HG02885 (cell line): ENCODE measurements at regions not wholly inside any gene's neighbourhood (a gene's known extent, or its start where the extent isn't known, plus 50 kb on each side); places are given as distances from the start of the nearest gene placed in this dataset.

ENCODE experiments used
- ATAC-seq: cut with Tn5 transposase; IDR thresholded peaks from one replicate; pipeline ENCODE4 v1.9.1; 2021; ENCODE audit warnings: mild to moderate bottlenecking; ENCODE audit not compliant: unreplicated experiment, poor library complexity

DNA sequence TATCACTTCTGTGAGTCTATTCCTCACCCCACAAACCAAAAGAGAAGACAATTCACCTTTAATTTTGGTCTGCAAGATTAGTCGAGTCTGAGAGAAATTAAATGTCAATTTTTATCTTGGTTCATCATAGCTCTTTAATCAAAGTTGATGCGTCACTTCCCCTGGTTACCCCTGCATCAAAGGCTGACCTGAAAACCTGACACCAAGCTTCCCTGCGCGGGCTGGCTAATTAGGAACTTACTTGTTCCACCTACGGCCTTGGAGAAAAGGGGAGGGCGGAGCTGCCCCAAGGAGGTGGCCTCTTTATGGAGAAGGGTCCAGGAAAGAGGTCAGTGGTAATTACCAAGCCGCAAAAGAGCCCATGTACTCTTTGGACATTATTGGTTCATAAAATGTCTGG, 218.4 kb downstream of the ARRDC4 start:
- no peak for ATAC-seq

DNA sequence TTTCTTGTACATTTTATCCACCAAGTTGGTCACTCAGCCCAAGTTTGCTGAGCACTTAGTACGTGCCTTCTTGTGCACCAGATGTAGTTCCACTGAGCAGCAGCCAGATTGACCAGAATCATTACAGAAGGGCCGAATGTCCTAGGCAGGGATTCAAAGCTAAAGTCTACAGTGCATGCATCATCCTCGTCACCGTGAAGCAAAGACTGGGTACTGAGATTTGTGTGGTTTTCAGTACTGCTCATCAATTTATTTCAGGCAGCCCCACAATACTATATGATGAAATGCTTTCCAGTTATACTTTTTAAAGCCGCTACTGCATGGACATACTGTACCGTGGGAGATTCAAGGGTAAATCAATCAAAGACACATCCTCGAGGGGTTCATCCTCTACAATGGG, 227.0 kb downstream of the ARRDC4 start:
- no peak for ATAC-seq

DNA sequence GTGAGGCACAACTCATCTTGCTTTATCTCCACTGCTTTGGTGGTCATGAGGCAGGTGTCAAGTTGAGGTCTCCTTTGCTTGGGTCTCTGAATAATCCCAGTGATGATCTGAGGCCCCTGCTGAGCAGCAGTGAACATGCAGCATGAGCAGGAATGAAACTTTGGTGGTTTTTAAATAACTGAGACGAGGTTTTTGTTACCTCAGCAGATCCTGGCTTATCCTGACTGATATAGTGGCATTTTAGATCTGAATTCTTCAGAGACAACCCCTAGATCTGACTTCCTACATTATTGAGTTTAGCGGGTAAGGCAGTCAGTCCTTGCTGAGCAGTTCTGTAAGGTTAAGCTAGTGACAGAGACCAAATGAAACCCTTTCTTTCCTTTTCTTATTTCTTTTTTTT, 230.4 kb downstream of the ARRDC4 start:
- ATAC-seq: no peak

DNA sequence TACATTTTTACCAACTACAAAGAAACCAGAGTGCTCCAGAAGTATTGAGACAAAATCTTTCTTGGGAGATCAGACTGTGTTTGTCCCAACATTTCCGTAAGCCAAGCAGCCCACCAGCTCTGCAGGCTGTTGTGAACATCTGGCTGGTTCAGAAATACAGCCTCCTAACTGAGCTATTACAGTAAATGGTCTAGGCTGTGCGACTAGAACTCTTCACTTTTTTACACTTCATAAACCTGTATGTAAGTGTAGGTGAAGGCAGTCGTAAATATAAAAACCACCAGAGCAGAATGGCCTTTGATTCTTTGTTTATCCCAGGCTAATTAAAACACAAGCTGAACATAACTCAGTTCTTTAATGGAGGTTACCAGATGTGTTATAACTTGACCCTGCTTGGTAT, 235.3 kb downstream of the ARRDC4 start:
- no peak for ATAC-seq

DNA sequence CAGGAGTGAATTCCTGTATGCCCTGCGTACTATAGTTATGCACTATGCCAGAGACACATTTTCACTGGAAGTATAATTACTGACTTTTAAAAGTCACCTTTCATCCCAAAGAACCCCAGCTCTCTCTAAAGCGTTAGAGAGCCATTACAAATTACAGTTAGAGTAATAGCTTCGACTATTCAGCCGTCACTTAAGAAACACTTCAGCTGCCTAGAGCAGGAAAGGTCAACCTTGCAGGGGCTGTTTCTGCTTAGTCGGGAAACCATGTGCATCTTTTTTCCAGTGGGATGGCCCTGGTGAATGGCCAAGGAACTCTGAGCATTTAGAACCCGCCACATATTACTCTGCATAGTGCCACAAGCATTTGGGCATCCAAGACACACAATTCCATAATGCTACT, 235.9 kb downstream of the ARRDC4 start:
- no peak for ATAC-seq

DNA sequence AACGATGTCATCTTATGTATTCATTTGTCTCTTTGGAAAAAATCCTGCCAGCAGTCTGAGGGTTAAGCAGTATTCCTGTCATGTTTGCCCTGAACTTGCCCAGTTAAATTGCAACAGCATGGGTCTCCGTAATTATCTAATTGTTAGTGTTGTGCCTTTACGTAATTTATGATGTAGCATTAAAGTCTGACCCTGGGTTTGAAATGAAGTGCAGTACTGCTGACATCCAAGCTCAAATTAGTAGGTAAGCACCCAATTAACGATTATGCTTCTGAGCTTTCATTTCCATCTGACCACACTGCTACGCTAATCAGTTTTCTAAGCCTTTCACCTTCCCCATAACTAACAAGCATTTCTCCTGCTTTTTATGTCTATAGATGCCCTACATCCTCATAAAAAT, 241.8 kb downstream of the ARRDC4 start:
- ATAC-seq: no peak

DNA sequence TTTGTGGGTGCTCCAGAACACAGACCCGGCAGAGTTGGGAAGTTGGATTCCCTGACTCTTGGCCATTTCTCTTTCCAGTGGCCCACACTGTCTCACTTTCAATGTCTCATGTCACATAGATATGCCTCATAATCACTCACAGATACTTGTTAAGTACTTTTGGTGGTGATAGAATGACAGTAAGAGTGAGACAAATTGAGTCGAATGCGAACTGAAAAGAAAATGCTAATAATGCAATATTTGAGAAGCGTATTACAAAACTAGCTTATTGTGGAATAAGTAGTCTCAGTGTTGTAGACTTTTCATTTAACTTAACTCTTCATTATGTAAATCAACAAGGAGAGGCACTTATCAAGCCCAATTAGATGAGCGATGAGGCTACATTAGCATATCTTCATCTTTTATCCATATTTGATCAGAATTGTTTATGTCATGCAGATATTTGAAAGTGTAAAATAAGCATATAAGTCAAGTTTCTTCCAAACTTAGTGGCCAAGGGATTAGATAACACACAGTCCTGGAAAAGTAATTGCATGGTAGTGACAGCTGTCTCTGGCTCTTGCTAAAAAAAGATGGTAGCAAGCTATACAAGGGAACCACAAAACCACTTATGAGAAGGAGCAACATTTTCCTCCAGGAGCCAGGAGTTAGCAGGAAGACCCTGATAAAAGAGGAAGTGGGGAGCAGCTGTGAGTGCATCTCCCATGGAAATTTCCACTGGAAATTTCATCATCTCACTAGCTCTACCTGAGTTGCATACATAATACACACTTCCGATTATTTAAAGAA, 243.6 kb downstream of the ARRDC4 start:
- no peak for ATAC-seq

DNA sequence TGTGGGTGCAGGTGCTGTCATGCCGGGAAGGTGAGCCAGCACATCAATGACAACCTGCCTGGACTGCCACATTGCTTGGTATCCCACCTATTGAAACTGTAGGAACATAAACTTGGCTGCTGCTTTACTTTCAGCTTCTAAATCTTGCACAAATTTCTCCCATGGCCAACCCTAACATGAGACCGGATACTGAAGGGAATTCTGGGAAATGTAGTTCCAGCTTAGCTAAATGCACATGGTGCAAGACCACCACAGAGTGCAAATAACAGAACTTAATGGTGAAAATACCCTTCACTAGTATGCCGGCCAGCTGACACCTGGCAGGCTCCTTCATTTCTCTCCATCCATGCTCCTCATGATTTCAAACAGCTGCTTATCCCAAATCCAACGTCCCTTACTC, 247.4 kb downstream of the ARRDC4 start:
- no peak for ATAC-seq

DNA sequence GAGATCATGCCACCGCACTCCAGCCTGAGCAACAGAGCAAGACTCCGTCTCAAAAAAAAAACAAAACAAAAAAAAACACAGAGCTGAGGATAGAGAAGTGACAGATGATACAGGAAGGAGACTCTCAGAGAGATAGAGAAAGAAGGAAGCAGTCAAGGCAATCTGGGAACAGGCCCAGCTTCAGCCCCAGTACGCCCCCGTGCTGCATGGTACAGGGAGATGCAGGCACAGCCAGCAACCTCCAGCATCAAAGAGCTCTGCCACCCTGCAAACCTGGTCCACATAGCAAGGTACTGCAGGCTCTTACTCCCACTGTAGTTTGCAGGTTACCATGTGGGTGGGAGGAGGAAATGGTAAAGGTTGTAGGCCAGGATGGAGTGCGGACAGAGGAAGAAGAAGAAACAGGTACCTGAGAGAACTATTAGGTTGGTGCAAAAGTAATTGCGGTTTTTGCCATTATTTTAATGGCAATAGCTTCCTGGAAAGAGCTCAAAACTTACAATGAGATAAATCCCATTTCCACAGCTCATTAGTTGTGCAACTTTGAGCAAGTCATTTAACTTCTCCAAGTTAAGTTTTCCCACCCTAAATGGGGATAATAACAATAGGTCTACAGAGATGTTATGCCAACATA, 253.0 kb downstream of the ARRDC4 start:
- no peak for ATAC-seq

DNA sequence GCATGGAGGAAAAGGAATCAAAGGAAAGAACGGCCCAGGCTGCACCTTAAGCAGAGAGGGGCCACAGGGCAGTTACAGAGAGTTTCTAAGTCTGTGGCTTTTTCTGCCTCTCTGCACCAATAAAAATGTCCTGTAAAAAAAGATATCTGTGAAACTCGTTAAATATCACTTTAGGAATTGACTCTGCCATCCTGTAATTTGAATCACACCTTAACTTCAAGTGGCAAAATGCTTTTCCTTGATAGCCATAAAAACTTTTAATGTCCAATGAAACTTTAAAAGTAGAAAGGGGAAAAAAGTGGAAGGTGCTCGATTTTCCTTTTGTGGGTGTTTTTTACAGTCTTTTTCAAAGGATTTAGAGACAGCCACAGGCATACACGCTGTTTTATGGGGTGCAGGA, 255.7 kb downstream of the ARRDC4 start:
- ATAC-seq: no peak

DNA sequence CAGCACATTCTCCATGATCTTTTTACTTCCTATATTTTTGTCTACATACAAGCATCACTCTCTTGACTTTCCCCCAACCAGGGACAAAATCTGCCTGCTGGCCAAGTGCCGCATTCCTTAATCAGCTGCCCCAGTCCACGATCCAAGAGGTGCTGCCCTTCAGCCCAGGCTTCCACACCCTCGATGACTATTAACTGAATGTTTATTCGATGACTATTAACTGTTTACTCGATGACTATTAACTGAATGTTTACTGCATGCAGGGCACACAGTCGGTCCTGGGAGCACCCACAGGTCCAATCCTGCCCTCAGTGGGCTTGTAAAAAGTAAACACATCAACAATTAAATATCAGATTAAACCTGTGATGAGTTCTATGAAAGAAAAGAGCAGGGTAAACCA, 256.9 kb downstream of the ARRDC4 start:
- ATAC-seq: no peak

DNA sequence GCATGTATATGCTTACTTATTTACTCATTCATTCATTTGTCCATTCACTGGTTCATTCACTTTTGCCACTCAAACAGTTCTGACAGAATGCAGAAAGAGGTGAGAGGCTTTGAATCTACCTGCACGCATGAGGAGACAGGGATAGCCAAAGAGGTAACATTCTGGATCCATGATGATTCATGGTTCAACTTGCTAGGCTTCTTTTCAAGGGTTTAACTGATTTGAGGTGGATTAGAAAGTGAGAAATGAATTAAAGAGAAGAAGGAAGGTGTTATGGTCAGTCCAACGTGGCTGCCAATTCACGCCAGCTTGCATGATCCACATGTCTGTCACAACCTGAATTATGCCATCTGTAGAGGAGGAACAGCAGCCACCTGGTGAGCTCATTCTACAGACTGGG, 260.6 kb downstream of the ARRDC4 start:
- no peak for ATAC-seq

DNA sequence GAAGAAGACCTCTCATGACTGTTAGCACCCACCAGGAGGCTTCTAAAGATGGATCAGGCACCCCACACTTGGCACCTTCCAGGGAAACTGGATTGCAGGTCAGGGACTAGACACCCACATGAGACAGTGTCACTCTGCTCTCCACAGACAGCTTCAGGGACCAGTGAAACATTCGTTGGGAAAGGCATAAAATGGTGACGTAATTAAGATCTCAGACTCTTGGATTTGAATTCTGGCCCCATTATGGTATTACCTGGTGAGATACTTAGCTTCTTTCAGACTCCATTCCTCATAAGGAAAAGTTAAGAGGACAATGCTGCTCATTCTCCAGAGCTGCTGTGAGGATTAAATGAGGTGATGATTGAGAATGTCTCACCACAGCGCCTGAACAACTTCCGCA, 261.1 kb downstream of the ARRDC4 start:
- no peak for ATAC-seq

DNA sequence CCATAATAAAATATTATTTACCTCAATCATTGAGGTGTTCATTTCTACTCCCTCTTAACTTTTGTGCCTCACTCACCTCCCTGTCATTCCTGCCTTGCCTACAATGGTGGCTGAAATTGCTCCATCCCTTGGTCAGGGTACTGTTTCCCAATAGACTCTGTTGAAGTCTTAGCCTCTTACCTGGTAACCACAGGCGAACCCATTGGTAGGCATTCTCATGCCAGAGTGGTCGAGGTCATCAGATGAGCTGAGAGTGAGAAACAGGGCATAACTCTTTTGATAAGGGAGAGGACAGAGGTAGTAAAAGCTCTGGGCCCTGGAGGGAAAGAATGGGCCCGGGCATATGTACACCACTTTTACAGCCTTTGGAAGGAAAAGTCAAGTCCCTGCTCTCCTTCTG, 265.6 kb downstream of the ARRDC4 start:
- ATAC-seq: no peak

DNA sequence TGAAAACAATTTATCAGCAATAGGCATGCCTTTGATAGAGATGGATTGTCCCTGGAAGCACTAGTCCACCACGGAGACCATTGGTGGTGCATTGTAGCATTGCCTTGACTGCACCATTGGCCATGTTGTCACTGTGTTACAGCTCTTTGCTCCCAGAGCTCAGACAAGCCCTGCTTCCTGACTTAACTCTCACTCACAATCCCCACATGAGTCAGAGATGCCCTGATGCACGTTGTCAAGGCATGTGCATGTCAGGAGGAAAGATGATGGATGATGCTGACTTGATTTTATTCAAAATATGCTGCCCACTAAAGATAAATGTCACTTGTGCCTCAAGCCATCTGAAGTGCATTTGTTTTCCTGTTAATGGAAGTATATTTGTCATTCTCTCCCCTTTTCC, 266.1 kb downstream of the ARRDC4 start:
- no peak for ATAC-seq

DNA sequence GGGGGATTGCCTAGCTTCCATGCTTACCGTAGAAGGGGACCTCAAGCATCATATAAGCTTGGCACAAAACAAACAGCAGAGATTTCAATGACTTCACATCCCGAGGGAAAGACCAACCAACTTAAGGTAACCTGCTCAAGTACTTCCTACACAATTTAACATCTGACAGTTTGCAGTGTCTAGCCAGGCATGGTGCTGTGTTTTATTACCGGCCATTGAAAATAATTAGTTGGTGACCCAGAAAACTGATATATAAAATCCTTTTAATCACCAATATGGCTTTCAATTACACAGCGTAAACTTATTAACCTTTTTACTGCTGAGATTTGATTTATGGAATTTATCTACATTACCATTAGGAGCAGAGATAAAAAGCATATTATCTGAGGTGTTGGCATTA, 268.3 kb downstream of the ARRDC4 start:
- no peak for ATAC-seq

DNA sequence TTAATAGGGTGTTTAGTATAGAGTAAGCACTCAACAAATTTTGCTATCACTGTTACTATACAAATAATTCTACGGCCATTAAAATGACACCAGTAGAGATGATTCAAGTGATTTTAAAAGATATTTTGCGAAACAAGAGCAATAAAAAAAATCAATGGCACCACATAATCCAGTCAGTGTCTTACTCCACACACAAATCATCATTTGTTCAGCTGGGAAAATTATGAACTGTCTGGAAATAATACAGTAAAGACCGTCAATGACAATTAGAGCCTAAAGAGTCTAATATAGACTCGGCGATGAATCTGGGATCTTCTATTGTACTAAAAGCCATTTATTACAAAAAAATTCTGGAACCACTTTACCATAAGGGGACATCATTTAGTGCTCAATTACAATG, 270.5 kb downstream of the ARRDC4 start:
- no peak for ATAC-seq

DNA sequence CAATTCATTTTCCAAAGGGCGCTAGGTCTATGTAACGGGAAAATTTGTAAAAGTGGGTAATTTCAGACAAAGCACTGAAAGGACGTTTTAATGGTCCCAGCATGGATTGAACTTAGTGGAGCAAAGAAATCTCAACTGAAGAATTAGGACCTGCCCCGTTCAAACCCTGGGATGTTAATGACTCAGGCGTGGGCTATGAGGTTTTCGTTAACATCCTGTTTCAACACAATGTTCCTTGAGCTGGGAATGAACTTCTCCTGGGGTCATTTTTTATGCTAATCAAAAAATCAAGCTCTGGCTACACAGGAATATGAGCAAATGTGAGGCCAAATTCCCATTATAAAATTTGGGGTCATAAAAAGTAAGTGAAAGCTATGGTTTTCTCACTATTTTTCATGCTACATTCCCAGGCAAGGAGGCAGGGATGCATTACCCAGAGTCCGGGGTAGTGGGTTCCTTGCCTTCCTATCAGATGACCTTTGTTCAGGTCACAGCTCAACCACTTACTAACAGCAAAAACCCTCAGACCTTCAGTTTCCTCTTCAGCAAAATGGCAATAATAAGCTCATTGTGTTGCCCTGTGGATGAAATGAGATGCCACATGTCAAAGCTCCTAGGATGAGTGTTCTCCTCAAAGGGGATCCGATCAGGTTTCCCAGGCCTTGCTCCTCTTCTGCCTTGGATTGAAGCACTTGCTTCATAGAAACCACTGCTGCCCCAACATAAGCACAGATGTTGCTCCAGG, 271.4 kb downstream of the ARRDC4 start:
- ATAC-seq: no peak

DNA sequence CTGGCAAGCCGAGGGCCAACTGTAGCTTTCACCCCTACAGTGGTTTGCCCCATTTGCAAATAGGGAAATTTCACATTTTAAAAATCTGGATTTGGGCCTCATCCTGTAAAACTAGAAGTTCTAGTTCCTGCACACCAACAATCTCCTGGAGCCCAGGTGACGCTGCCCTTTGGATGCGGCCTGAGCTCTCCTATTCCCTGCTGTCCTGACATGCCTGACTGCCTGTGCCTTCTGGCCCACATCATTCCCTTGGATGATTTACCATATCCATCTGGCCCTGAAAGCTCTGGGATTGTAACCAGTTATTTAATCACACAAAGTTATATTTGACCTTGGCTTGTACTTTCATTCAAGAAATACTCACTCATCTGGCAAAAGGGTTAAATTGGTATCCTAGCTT, 272.3 kb downstream of the ARRDC4 start:
- ATAC-seq: no peak

DNA sequence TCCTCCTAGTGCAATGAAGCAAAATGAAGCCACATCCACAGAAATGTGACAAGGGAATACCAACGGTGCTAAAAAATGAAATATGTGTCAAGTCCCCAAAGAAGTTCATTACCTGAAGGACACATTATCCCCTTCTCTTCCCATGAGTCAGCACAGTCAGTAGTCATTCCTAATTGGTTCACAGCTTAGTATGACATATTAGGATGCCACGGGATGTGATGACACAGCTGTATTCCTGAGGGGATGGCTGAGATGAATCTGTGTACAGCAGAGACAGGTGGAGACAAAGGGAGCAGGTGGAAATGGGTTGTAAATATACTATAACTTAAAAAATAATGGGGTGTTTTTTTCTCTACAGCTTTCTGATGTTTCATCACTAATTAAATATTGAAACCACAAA, 273.4 kb downstream of the ARRDC4 start:
- no peak for ATAC-seq

DNA sequence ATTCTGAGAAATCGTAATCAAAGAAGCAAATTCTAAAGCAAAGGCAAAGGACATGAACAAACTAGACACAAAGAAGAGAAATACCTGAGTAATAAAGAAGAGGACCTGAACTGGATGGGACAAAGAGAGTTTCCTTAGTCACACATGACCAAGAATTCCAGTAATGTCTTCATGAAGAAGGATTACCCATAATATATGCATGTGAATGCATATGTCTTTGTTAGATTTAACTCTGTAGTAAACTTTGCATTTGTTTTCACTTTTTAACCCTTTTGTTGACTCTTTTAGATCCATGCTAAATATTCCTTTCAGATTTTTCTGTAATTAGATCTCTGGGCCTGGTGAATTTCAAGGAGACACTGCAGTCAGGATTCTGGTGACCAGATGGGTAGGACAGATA, 279.8 kb downstream of the ARRDC4 start:
- no peak for ATAC-seq
